GM19351 (cell line): ENCODE measurements at regions not wholly inside any gene's neighbourhood (a gene's known extent, or its start where the extent isn't known, plus 50 kb on each side); places are given as distances from the start of the nearest gene placed in this dataset.
"Not testable (repeated sequence)": the region's sequence is repeated elsewhere in the genome, so short reads cannot be mapped to it uniquely, and the experiment has no call there.

Source experiments
- ATAC-seq: cut with Tn5 transposase; IDR thresholded peaks from one replicate; pipeline ENCODE4 v1.9.1; 2021; ENCODE audit warnings: mild to moderate bottlenecking, moderate library complexity; ENCODE audit not compliant: unreplicated experiment

DNA sequence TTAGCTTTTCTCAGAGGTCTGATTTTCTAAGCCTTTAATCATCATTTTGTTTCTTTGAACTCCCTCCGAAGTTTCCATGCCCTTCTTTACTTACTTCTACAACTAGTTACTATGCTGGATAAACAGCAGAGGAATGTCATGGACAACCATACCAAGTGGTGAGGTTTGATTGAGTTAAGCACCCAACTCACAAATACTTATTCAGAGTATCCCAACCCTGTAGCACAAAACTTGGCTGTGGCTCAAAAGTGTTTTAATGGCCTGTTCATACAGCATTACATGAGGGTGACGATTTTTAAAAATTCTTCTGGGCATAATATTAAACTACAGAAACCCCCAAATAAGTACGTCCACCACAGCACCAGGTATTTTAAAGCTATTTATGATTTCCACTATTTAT, 946.8 kb upstream of the SOX9 start:
- no peak for ATAC-seq

DNA sequence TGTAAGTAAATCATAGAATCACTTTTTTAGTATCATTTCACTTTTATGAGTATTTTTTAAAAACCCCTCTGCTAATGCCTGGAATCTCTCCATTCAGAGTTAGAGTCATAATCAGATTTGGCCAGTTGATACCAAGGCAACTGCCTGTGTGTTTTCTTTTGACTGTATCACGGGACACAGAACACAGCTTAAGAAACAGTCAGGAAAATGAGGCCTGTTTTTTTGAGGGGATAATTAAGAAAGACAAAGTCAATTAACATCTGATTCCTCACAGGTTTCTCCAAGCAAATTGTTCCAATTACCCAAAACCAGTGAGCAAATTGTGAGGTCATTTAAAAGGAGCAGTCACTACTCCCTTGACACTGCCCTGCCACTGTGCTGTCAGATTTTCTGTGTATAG, 944.5 kb upstream of the SOX9 start:
- ATAC-seq = no peak

DNA sequence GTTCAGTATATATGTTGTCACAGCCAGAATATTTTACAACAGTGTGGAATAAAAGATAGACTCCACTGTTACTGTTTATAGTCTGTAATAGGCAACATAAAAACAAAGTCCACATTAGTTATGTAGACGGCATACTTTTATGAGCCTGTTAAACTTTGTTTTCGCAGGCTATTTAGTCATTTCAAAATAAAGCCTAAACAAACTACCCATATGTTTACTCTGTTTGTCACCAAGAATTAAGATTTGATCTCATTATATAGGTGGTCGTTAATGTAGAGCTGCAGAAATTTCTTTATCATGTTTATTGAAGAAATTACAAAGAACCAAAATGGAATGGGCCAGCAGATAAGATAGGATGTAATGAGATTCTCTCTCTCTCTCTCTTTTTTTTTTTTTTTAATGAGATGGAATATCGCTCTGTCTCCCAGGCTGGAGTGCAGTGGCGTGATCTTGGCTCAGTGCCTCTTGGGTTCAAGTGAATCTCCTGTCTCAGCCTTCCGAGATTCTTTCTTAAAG, 943.8 kb upstream of the SOX9 start:
- ATAC-seq = no peak

DNA sequence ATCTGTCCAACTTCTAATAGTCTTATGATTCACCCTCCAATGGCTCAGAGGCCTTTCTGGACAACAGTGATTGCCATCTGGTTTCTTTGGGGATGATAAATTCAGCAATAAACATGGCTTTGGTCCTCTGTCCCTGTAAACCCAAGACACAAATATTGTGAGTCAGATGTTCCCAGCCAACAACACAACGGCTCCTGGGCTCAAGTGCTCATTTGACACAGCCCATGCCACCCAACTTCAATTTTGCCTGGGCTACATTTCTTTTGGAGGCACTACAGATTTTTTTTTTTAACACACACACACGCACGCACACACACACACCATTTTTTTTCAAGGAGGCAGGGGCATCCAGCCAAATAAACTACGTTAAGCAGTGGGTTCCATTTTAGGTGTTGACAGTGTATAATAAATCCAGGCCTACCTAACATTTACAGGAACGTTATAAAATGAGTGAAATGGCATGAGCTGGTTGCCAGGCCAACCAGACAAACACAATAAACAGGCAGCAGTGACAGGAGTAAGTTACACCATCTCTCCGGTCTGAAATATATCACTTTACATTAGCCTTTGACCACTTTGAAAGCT, 939.9 kb upstream of the SOX9 start:
- ATAC-seq = no peak

DNA sequence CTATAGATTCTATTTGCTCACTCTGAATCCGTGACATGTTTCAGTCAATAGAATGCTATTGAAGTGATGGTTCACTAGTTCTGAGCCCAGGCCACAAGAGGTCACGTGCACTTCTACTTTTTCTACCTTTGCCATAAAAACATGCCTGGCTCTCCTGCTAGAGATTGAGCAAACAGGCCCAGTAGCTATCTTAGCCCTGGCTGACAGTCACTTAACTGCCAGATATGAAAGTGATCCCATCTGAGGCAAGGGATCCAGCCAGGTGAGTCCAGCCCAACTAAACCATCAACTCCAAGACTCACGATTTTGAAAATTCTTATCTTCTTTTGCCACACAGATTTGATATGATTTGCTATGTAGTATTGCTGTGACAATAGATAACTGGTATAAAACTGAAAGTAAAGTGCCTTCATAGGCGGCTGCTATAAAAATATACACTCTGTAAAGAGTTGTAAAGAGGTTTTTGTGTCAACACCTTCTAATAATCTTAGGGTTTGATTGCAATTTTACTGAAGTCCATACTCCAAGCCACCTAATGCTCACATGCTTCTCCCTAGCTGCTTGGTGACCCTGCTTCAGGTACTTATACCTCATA, 937.7 kb upstream of the SOX9 start:
- no peak for ATAC-seq

DNA sequence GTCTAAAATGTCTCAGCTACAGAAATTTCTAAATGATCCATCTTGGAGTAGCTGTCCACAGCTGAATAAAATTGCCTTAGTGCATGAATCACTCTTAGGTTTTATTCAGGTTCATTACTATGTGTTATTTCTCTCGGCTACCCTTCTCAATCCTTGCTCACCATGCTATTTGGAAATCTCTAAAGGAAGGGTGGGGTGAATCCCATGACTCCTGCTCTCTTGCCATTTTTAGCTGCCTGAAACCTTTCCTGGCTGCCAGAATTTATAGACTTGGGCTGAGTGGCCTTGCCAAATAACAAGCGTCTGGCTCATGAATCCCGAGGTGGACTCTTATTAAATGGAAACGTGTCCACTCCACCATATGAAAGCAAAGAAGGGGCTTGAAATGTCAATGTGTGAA, 936.1 kb upstream of the SOX9 start:
- no peak for ATAC-seq

DNA sequence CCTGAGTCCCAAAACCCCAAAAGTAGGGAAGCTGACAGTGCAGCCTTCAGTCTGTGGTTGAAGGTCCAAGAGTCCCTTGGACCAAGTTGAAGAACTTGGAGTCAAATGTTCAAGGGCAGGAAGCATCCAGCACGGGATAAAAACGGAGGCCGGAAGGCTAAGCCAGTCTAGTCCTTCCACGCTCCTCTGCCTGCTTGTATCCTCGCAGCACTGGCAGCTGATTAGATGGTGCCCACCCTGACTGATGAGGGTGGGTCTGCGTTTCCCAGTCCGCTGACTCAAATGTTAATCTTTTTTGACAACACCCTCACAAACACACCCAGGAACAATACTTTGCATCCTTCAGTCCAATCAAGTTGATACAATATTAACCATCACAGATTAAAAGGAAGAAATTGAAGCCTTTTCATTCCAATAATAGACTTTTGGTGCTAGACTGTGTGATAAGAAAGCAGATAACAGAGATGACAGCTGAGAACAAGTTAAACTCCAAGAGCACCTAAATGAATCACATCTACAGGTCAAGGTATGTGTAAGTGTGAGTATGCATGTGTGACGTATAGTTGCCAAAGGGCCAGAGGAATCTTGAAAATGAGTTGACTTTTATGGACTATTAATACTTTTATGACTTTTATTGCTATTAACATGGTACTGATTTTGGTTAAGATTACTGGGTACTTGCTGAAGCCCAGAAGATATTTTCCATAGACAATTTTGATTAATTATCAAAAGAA, 933.5 kb upstream of the SOX9 start:
- no peak for ATAC-seq

DNA sequence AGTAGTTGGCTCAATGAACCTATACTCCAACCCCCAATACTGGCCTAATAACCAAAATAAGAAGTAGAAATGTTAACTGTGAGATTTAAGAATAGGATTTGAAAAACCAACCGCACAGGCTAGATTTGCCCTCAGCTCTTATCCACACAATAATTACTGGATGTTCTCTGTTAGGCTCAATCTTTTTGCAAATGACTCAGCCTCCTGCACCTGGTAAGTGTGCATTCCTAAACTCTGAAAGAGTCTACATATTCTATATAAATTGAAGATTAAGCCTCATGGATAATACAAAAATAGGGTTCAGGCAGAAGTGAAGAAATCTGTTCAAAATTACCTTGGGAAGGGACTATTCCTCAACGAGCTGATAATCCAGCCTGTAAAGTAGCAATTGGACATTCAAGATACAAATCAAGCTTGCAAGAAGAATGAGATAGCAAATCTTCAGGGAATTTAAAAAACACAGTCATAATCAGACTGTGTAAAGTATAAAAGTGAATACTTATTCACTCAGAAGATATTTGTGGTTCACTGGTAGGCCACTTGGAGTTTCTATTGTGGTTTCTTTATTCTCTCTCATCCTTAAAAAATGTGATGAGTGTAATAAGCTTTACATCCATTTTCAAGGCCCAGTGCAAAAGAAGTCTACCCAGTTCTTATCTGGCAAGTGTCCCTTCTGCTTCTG, 931.9 kb upstream of the SOX9 start:
- ATAC-seq = no peak

DNA sequence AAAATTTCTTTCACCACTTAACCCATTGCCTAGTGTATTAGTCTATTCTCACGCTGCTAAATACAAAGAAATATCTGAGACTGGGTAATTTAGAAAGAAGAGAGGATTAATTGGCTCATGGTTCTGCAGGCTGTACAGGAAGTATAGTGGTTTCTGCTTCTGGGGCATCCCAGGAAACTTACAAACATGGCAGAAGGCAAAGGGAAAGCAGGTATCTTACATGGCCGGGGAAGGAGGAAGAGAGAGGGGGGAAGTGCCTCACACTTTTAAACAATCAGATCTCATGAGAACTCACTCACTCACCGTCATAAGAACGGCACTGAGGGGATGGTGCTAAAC, 931.4 kb upstream of the SOX9 start:
- ATAC-seq = no peak

DNA sequence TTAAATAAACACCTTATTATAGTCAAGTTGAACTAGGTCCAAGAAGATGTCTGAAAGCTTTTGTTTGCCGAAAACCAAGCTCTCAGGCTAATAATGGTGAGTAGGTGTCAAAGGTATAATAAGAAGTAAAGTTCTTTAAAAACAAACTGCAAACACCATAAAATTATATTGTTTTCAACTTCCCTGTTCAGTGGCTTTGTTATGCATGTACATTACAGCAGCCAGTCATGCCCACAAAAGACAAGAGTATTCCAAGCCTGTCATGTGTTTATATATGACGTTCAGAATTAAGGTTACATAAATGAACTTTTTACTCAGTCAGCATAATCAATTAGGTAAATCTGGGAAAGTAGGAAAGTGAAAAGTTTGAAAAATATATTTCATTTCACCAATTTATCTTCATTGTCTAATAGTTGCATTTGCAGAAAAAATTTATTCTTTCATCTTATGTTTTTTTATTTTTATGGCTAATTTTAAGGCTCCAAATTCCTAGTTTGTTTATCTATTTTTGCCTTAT, 928.7 kb upstream of the SOX9 start:
- ATAC-seq = no peak

DNA sequence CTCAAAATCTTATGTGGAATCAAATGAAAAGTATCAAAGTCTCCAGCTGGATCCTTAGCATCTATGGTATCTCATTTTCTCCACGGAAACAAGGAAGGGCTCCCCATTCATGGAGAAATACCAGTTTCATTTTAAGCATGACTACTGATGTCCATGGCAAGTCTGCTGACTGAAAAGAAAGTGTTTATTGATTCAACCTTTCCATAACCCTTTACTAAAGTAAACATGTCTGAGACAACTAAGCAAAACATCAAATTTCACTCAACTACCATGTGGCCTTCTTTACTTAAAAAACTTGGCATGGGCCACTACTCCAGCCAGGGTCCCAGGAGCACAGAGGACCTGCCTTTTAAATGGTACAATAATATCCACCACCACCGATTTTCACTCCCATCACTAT, 928.0 kb upstream of the SOX9 start:
- no peak for ATAC-seq

DNA sequence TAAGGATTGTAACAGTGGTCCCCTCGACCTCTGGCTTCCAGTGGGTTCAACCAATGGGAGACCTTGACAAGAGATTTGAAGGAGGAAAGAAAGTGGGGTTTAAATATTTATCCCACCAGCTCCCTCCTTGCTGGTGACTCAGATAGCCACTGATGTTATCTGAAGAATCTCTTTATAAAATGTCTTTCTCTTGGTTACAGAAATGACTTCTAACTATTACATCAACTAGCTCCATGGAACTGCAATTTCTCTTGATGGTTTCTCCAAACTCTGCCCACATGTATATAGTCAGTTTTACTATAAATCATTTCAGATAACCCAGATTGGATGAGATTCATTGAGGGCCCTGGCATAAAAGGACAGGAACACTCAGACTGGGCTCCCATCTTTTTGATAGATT, 920.2 kb upstream of the SOX9 start:
- ATAC-seq = no peak

DNA sequence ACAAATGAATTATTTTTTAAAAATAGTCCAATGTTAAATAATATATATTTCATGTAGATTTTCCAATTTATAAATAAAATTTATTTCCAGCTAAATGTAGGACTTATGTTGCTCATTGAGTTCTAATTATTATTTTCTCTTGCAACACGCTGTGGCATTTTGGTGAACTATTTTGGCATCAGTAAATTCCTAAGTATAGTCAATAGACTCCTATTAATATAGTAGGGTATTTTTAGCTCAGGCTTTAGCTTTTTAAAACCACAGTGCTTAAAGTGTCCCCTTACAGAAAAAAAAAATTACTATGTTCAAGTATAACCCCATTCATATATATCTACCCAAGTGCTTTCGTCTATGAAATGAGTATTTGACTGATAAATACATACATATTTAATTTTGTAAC, 919.2 kb upstream of the SOX9 start:
- no peak for ATAC-seq

DNA sequence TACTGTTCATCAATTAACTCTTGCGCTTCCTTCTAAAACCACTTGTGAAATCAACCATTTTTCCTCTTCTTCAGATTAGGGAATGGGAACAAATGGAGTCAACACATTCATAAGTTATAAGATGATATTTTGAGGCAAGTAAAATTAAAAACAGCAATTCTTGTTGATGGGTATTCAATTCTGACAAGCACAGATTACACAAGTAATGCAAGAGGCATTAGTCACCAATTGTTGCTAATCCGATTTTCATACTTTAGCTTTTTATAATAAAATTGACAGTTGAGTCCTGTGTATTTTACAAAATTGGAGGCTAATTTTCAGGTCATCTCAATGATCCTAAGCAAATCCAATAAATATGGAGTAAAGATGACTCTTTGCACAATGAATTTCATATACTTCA, 918.4 kb upstream of the SOX9 start:
- ATAC-seq = no peak

DNA sequence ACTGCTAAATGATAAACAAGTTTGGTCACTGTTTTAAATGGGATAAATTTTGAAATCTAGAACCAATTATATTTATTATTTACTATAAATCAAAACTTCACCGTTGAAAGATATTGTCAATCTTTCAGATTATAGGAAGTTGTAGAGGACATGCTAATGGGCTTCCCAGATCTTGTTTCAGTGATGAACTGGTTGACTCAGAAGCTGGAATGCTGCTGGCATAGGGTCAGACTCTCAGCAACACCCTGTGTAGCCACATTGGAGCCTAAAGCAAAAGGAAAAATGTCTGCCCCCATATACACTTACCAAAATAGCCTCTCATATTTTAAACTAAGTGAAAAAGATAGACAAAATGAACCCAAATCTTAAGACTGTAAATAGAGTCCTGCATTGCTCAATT, 916.9 kb upstream of the SOX9 start:
- no peak for ATAC-seq

DNA sequence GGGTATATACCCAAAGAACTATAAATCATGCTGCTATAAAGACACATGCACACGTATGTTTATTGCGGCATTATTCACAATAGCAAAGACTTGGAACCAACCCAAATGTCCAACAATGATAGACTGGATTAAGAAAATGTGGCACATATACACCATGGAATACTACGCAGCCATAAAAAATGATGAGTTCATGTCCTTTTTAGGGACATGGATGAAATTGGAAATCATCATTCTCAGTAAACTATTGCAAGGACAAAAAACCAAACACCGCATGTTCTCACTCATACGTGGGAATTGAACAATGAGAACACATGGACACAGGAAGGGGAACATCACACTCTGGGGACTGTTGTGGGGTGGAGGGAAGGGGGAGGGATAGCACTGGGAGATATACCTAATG, 914.9 kb upstream of the SOX9 start:
- not testable (repeated sequence) for ATAC-seq

DNA sequence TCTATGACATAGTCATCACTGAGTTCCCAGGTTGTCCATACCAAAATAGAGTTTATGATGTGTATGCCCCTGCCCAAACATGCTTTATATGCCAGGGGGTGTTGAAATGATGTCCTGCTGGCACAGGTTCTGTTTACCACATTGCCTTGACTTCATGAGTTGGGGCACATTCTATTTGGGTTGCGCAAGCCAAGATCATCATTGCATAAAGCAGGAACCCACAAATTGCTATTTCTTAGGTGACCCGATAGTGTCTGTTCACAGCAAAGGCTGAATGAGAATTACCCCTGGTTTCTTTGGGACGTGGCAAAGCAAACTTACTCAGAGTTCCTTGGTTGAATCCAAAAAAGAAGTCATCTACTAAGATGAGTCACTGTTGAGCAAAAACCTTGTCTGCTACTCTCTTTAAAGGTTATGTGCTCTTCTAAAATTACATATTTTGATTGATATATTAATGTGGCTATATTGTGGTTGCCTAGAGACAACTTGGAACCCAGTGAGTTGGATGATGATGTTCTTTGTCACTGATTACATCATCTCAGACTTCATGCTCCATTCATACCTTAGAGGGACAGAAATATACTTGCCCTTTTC, 912.6 kb upstream of the SOX9 start:
- ATAC-seq = no peak

DNA sequence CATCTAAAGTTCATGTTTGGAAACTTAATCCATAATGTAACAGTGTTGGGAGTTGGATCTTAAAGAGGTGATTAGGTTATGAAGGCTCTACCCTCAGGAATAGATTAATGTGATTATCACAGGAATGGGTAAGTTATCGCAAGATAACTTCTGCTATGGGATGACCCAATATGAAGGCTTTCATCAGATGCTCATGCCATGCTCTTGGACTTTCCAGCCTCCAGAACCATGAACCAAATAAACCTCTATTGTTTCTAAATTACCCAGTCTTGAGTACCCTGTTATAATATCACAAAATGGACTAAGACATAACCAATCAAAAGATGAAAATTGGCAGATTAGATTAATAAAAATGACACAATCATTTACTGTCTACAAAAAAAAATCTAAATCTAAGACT, 906.9 kb upstream of the SOX9 start:
- ATAC-seq = no peak

DNA sequence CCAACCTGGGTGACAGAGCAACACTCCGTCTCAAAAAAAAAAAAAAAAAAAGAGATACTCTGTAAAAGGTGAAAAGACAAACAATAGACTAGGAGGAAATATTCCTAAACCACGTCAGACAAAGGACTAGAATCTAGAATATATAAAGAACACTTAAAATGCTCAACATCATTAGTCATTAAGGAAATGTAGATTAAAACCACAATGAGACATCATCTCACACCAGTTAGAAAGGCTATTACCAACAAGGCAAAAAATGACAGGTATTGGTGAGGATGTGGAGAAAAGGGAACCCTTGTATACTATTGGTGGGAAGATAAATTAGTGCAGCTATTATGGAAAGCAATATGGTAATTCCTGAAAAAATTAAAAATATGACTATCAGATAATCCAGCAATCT, 903.1 kb upstream of the SOX9 start:
- no peak for ATAC-seq

DNA sequence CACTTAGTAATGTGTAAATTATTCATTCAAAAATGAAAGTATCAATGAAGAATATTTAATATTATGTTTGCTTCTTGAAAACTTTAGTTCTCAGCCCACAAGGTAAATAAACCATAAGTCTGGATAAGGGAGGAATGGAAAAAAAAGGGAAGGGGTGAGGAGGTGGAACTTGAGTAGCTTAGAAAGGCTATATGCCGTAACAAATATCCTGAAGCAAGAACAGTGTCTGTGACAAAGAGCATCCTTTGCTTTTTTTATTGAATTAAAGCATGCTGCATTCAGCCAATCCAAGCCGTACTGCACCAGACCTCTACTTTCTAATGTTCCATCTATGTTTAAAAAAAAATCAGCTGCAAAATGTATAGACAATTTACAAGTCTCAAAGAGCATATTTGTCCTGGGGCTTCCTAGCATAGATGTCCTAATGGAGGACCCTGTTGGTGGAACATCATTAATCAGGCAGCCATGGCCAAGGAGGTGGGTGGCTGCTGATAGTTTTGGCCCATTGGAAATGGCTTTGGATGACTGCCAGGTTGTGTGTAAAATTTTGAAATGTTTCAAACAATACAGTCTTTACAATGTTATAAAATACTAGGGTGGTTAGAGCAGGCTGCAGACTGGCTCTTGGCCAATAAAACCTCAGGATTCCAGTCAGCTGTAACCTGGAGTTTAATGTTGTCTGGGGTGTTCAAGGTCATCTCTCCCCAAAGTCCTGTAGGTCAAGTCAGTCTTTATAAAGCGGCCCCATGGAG, 895.8 kb upstream of the SOX9 start:
- ATAC-seq = no peak

DNA sequence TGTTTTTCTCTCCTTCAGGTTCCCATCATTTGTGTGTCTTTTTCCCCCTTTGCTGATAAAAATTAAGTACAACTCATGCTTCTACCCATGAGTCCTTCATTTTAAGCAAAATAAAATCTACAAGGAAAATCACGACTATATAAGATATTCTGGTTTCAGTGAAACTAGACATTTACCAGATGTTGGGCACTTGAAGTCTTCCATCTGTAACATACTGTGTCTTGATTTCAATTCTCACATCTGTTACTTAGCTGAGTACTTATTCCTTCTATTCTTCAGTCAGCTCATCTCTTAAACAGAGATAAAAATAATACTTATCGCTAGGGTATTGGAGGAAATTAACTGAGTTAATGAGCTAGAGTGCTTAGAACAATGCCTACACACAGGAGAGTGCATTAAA, 893.0 kb upstream of the SOX9 start:
- ATAC-seq = no peak
